GM23248 (cell line): ENCODE measurements at regions not wholly inside any gene's neighbourhood (a gene's known extent, or its start where the extent isn't known, plus 50 kb on each side); places are given as distances from the start of the nearest gene placed in this dataset.

Source experiments
- EZH2 ChIP-seq: fragments of 200-600 bp; sonication (generic); IDR thresholded peaks from 2 replicates; pipeline ENCODE4 v1.6.1; 2018; ENCODE audit warnings: antibody characterized with exemption, mild to moderate bottlenecking; ENCODE audit not compliant: insufficient read depth, poor library complexity, severe bottlenecking
- EZH2phosphoT487 ChIP-seq: fragments of 200-600 bp; sonication (generic); IDR thresholded peaks from 2 replicates; pipeline ENCODE4 v1.6.1; 2018; ENCODE audit warnings: antibody characterized with exemption, moderate library complexity, mild to moderate bottlenecking, low read depth; ENCODE audit not compliant: insufficient read depth

- TF ChIP-seq EZH2, result no peak
- TF ChIP-seq EZH2phosphoT487, result no peak
These were observed 257.3 kb downstream of the GAS1 start for GRCh38 chr9:86690034-86690433.
